ENCODE measurements at regions not wholly inside any gene's neighbourhood (a gene's known extent, or its start where the extent isn't known, plus 50 kb on each side); places are given as distances from the start of the nearest gene placed in this dataset.

- no peak overlapping the region for H3K27ac ChIP-seq
- H3K27me3 ChIP-seq (ENCODE audit: insufficient read depth, low read depth, severe bottlenecking) = no peaks in the 10 kb centered on the region
- no peak overlapping the region for H3K4me3 ChIP-seq (ENCODE audit: low read depth, low read length)
- no peaks in the 10 kb centered on the region for H3K36me3 ChIP-seq
- no peaks in the 10 kb centered on the region for H3K9me3 ChIP-seq (ENCODE audit: severe bottlenecking)
- no peak for TF ChIP-seq CTCF (IDR thresholded peaks at IDR 0.05; ENCODE audit: low read depth, low read length)
- DNase-seq = no peak
Measured at GRCh38 chrX:13167481-13168231, 123.2 kb upstream of the FAM9C start.

GRCh38 chrX:13165266-13166189, 121.1 kb upstream of the FAM9C start:
- TF ChIP-seq CTCF (IDR thresholded peaks at IDR 0.05; ENCODE audit: low read depth, low read length) = no peak
- Histone ChIP-seq H3K27ac (no peak overlapping the region), H3K27me3 (ENCODE audit: insufficient read depth, low read depth, severe bottlenecking) (no peaks in the 10 kb centered on the region), H3K4me3 (ENCODE audit: low read depth, low read length) (no peak overlapping the region), H3K36me3 (no peaks in the 10 kb centered on the region), H3K9me3 (ENCODE audit: severe bottlenecking) (no peaks in the 10 kb centered on the region)
- no peak for DNase-seq

GRCh38 chrX:13164611-13165010, 120.2 kb upstream of the FAM9C start:
- Histone ChIP-seq H3K4me3 (ENCODE audit: low read depth, low read length) (no peak overlapping the region), H3K27ac (no peak overlapping the region), H3K9me3 (ENCODE audit: severe bottlenecking) (no peaks in the 10 kb centered on the region), H3K36me3 (no peaks in the 10 kb centered on the region), H3K27me3 (ENCODE audit: insufficient read depth, low read depth, severe bottlenecking) (no peaks in the 10 kb centered on the region)
- DNase-seq = no peak
- TF ChIP-seq CTCF (IDR thresholded peaks at IDR 0.05; ENCODE audit: low read depth, low read length) = no peak

GRCh38 chrX:13162772-13163410, 118.5 kb upstream of the FAM9C start:
- H3K9me3 ChIP-seq (ENCODE audit: severe bottlenecking) = no peaks in the 10 kb centered on the region
- no peaks in the 10 kb centered on the region for H3K27me3 ChIP-seq (ENCODE audit: insufficient read depth, low read depth, severe bottlenecking)
- no peak for TF ChIP-seq CTCF (IDR thresholded peaks at IDR 0.05; ENCODE audit: low read depth, low read length)
- H3K4me3 ChIP-seq (ENCODE audit: low read depth, low read length) = no peak overlapping the region
- DNase-seq = no peak
- H3K36me3 ChIP-seq = no peaks in the 10 kb centered on the region
- H3K27ac ChIP-seq = no peak overlapping the region

- Histone ChIP-seq H3K9me3 (ENCODE audit: severe bottlenecking) (no peaks in the 10 kb centered on the region), H3K27ac (no peak overlapping the region), H3K27me3 (ENCODE audit: insufficient read depth, low read depth, severe bottlenecking) (no peaks in the 10 kb centered on the region), H3K4me3 (ENCODE audit: low read depth, low read length) (no peak overlapping the region), H3K36me3 (no peaks in the 10 kb centered on the region)
- no peak for TF ChIP-seq CTCF (IDR thresholded peaks at IDR 0.05; ENCODE audit: low read depth, low read length)
- no peak for DNase-seq
Measured at GRCh38 chrX:13159886-13160285, 115.5 kb upstream of the FAM9C start.
